Caco-2 (cell line): ENCODE measurements at regions not wholly inside any gene's neighbourhood (a gene's known extent, or its start where the extent isn't known, plus 50 kb on each side); places are given as distances from the start of the nearest gene placed in this dataset.
A peak's percentile ranks its signal among the peaks of the same experiment; 100 is the strongest.

Experiments used
- BruUV-seq: library from RNA; stranded (reverse); fragments of 400-500 nt; replicated peaks from 2 replicates; lab custom pipeline; 2021; lab: Mats Ljungman, UMichigan
- CTCF ChIA-PET: fragments of 300-600 bp; sonication (Branson Sonifier 250); formaldehyde crosslinking; loops from one replicate; lab custom pipeline; 2022; ENCODE audit warnings: antibody characterized with exemption; lab: Charles Lee
- POLR2A ChIA-PET: fragments of 300-600 bp; sonication (Branson Sonifier 250); formaldehyde crosslinking; loops from one replicate; lab custom pipeline; 2022; ENCODE audit warnings: antibody characterized with exemption; lab: Charles Lee
- DNase-seq, 2 experiments: peaks; one replicate each; pipeline versions ENCODE4 v3.0.0 to v3.0.0-alpha.2; 2020 to 2022
- H3K27me3 ChIP-seq: replicated peaks from 2 replicates; pipeline ENCODE4 v1.6.0; 2011; ENCODE audit warnings: low read length; ENCODE audit not compliant: control insufficient read depth, insufficient read depth
- H3K36me3 ChIP-seq: 2 replicates; pipeline ENCODE4 v1.5.1; 2011; ENCODE audit warnings: low read length; ENCODE audit not compliant: control insufficient read depth, insufficient read depth
- H3K4me1 ChIP-seq: fragments of 250-450 bp; sonication (Bioruptor Pico); 2 replicates; pipeline ENCODE4 v1.5.1; 2020; ENCODE audit warnings: mild to moderate bottlenecking
- H3K4me3 ChIP-seq: 2 replicates; pipeline ENCODE4 v1.5.1; 2011; ENCODE audit warnings: low read depth, mild to moderate bottlenecking, control low read depth, low read length
- H3K9me3 ChIP-seq: fragments of 250-450 bp; sonication (Bioruptor Pico); 2 replicates; pipeline ENCODE4 v1.5.1; 2020; ENCODE audit warnings: mild to moderate bottlenecking, moderate library complexity
- H3K27ac Mint-ChIP-seq: one replicate; pipeline ENCODE4 v1.8.0; 2022; ENCODE audit warnings: mixed read lengths; ENCODE audit not compliant: unreplicated experiment
- H3K27me3 Mint-ChIP-seq: one replicate; pipeline ENCODE4 v1.8.0; 2022; ENCODE audit warnings: mixed read lengths; ENCODE audit not compliant: insufficient read depth, unreplicated experiment
- H3K36me3 Mint-ChIP-seq: one replicate; pipeline ENCODE4 v1.8.0; 2022; ENCODE audit warnings: mild to moderate bottlenecking, mixed read lengths; ENCODE audit not compliant: insufficient read depth, unreplicated experiment
- H3K4me1 Mint-ChIP-seq: one replicate; pipeline ENCODE4 v1.8.0; 2022; ENCODE audit warnings: low read depth, mixed read lengths; ENCODE audit not compliant: unreplicated experiment
- H3K4me3 Mint-ChIP-seq: one replicate; pipeline ENCODE4 v1.8.0; 2022; ENCODE audit warnings: mild to moderate bottlenecking, moderate library complexity, mixed read lengths; ENCODE audit not compliant: unreplicated experiment
- H3K9me3 Mint-ChIP-seq: one replicate; pipeline ENCODE4 v1.8.0; 2022; ENCODE audit warnings: mixed read lengths; ENCODE audit not compliant: unreplicated experiment
- CTCF ChIP-seq, 2 experiments: fragments of 200-600 bp in 1 of 2; IDR thresholded peaks; 1 replicate in 1 of 2; 2 replicates in 1 of 2; pipeline versions ENCODE4 v1.5.1 to v1.8.0; 2011 to 2022; ENCODE audit warnings: antibody characterized with exemption in 1 of 2, control low read depth in 1 of 2, inconsistent platforms in 1 of 2, low read depth in 1 of 2, low read length in 1 of 2, mild to moderate bottlenecking in 1 of 2, moderate library complexity in 1 of 2; ENCODE audit not compliant: insufficient read depth in 1 of 2, severe bottlenecking in 1 of 2, unreplicated experiment in 1 of 2
- intact Hi-C: fragments of 100-400 bp; cut with micrococcal nuclease; formaldehyde crosslinking; loops from one replicate; pipeline ENCODE4 v1.10.0; 2022; ENCODE audit not compliant: unreplicated experiment

- DNase-seq, result no peak
- peaks cover 10% of the 10 kb centered on the region; the same call in 1 of the 2 replicates for H3K4me1 ChIP-seq
- no peaks in the 10 kb centered on the region for H3K36me3 ChIP-seq
- Mint-ChIP-seq H3K27me3 (no peaks in the 10 kb centered on the region), H3K4me3 (no peak overlapping the region), H3K27ac (no peak overlapping the region), H3K36me3 (no peaks in the 10 kb centered on the region), H3K9me3 (no peaks in the 10 kb centered on the region), H3K4me1 (peaks cover 7% of the 10 kb centered on the region)
- TF ChIP-seq CTCF (IDR thresholded peaks at IDR 0.05; ENCODE audit: insufficient read depth in 1 of 2, low read depth in 1 of 2, low read length in 1 of 2, severe bottlenecking in 1 of 2, unreplicated experiment in 1 of 2), result no peak
- CTCF ChIA-PET, result no interaction called here
- intact Hi-C loops, result no loop called here
- POLR2A ChIA-PET, result no interaction called here
- H3K9me3 ChIP-seq, result no peaks in the 10 kb centered on the region
- H3K4me3 ChIP-seq, result no peak overlapping the region
- no TSS peak for BruUV-seq
- no peaks in the 10 kb centered on the region for H3K27me3 ChIP-seq
These were observed 101.8 kb downstream of the SPRY4 start for GRCh38 chr5:142222866-142223558.

GRCh38 chr5:142222225-142222865, 102.5 kb downstream of the SPRY4 start:
- no TSS peak for BruUV-seq
- Mint-ChIP-seq H3K4me1 (peaks cover 8% of the 10 kb centered on the region), H3K27ac (no peak overlapping the region), H3K9me3 (no peaks in the 10 kb centered on the region), H3K27me3 (no peaks in the 10 kb centered on the region), H3K4me3 (no peak overlapping the region), H3K36me3 (no peaks in the 10 kb centered on the region)
- Histone ChIP-seq H3K9me3 (no peaks in the 10 kb centered on the region), H3K36me3 (no peaks in the 10 kb centered on the region), H3K4me3 (no peak overlapping the region), H3K4me1 (peaks cover 8% of the 10 kb centered on the region; the same call in 1 of the 2 replicates), H3K27me3 (no peaks in the 10 kb centered on the region)
- no peak for TF ChIP-seq CTCF (IDR thresholded peaks at IDR 0.05; ENCODE audit: insufficient read depth in 1 of 2, low read depth in 1 of 2, low read length in 1 of 2, severe bottlenecking in 1 of 2, unreplicated experiment in 1 of 2)
- POLR2A ChIA-PET, result no interaction called here
- intact Hi-C loops, result no loop called here
- DNase-seq, result no peak
- CTCF ChIA-PET, result no interaction called here

GRCh38 chr5:142221091-142221860, 103.5 kb downstream of the SPRY4 start:
- POLR2A ChIA-PET, result no interaction called here
- no peak for TF ChIP-seq CTCF (IDR thresholded peaks at IDR 0.05; ENCODE audit: insufficient read depth in 1 of 2, low read depth in 1 of 2, low read length in 1 of 2, severe bottlenecking in 1 of 2, unreplicated experiment in 1 of 2)
- no peak for DNase-seq
- Mint-ChIP-seq H3K4me1 (peaks cover 19% of the 10 kb centered on the region), H3K9me3 (no peaks in the 10 kb centered on the region), H3K27me3 (no peaks in the 10 kb centered on the region), H3K36me3 (no peaks in the 10 kb centered on the region), H3K27ac (peak overlapping the region; percentile 8), H3K4me3 (no peak overlapping the region)
- BruUV-seq, result no TSS peak
- Histone ChIP-seq H3K27me3 (no peaks in the 10 kb centered on the region), H3K9me3 (no peaks in the 10 kb centered on the region), H3K4me3 (no peak overlapping the region), H3K36me3 (no peaks in the 10 kb centered on the region), H3K4me1 (peaks cover 16% of the 10 kb centered on the region)
- CTCF ChIA-PET, result interaction anchor here (0.7 kb wide), 1 partner anchor 661 kb away, joined by 3 read pairs; no protein-coding TSS in a partner anchor
- intact Hi-C loops, result no loop called here
